OCI-LY1 (cell line): ENCODE measurements at regions not wholly inside any gene's neighbourhood (a gene's known extent, or its start where the extent isn't known, plus 50 kb on each side); places are given as distances from the start of the nearest gene placed in this dataset.

Source experiments
- CTCF ChIP-seq: fragments of 200-600 bp; sonication (generic), shearing (Covaris generic); IDR thresholded peaks from 2 replicates; pipeline ENCODE4 v1.5.1; 2017; ENCODE audit warnings: mild to moderate bottlenecking, antibody characterized with exemption, low read length, moderate library complexity, mixed read lengths
- EZH2 ChIP-seq: fragments of 200-600 bp; sonication (generic), shearing (Covaris generic); IDR thresholded peaks from 2 replicates; pipeline ENCODE4 v1.8.0; 2017; ENCODE audit warnings: borderline replicate concordance, mixed run types, mild to moderate bottlenecking, antibody characterized with exemption, low read length, moderate library complexity, mixed read lengths

- TF ChIP-seq CTCF = no peak
- TF ChIP-seq EZH2 = no peak
Observed at GRCh38 chr4:159010563-159011260, 92.2 kb upstream of the RAPGEF2 start.
